BJ (cell line): ENCODE measurements at regions not wholly inside any gene's neighbourhood (a gene's known extent, or its start where the extent isn't known, plus 50 kb on each side); places are given as distances from the start of the nearest gene placed in this dataset.
"Not testable (repeated sequence)": the region's sequence is repeated elsewhere in the genome, so short reads cannot be mapped to it uniquely, and the experiment has no call there.

Source experiments
- CTCF ChIA-PET: fragments of 350-600 bp; formaldehyde crosslinking; extraction: SDS; loops from one replicate; lab custom pipeline; 2021; ENCODE audit warnings: antibody characterized with exemption, inconsistent platforms; lab: Yijun Ruan, JAX
- POLR2A ChIA-PET: fragments of 300-600 bp; sonication (Branson Sonifier 250); formaldehyde crosslinking; extraction: SDS; loops from one replicate; lab custom pipeline; 2021; ENCODE audit warnings: antibody characterized with exemption; lab: Charles Lee
- DNase-seq: peaks from one replicate; pipeline ENCODE4 v3.0.0-alpha.2; 2011; ENCODE audit warnings: low read depth
- H3K27me3 ChIP-seq: 2 replicates; pipeline ENCODE4 v1.6.0; 2011; ENCODE audit warnings: low read length; ENCODE audit not compliant: control insufficient read depth, insufficient read depth
- H3K36me3 ChIP-seq: 2 replicates; pipeline ENCODE4 v1.5.1; 2011; ENCODE audit warnings: low read length; ENCODE audit not compliant: control insufficient read depth, insufficient read depth
- H3K4me3 ChIP-seq: 2 replicates; pipeline ENCODE4 v1.5.1; 2011; ENCODE audit warnings: low read depth, mild to moderate bottlenecking, control low read depth, low read length
- TF ChIP-seq, protein P1 (sequence below): IDR thresholded peaks from 2 replicates; pipeline ENCODE4 v1.5.1; 2011; ENCODE audit warnings: low read depth, mild to moderate bottlenecking, control low read depth, inconsistent platforms, low read length, moderate library complexity; ENCODE audit not compliant: insufficient read depth

DNA sequence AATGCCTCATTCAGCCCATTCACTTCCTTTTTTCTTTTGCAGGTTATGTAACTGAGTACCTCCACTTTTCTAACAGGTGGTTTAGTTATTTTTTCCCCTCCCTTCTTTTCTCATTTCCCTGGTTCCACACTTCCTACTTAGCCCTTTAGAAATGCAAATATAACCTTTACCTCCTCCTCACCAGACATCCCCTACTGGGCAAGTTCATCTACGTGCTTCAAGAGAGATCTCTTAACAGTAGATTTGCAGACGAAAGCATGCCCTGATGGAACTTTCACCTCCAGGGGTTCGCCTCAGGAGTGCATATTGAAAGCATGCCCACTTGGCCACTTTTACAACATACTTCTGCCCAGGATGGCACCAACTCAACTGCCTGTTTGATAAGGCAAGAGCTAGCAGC is 314.1 kb upstream of the LRRC3B start:
- TF ChIP-seq, protein P1, sequence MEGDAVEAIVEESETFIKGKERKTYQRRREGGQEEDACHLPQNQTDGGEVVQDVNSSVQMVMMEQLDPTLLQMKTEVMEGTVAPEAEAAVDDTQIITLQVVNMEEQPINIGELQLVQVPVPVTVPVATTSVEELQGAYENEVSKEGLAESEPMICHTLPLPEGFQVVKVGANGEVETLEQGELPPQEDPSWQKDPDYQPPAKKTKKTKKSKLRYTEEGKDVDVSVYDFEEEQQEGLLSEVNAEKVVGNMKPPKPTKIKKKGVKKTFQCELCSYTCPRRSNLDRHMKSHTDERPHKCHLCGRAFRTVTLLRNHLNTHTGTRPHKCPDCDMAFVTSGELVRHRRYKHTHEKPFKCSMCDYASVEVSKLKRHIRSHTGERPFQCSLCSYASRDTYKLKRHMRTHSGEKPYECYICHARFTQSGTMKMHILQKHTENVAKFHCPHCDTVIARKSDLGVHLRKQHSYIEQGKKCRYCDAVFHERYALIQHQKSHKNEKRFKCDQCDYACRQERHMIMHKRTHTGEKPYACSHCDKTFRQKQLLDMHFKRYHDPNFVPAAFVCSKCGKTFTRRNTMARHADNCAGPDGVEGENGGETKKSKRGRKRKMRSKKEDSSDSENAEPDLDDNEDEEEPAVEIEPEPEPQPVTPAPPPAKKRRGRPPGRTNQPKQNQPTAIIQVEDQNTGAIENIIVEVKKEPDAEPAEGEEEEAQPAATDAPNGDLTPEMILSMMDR: no peak
- H3K27me3 ChIP-seq: no peaks in the 10 kb centered on the region
- H3K4me3 ChIP-seq: no peak overlapping the region
- H3K36me3 ChIP-seq: no peaks in the 10 kb centered on the region
- DNase-seq: no peak
- CTCF ChIA-PET: no interaction called here
- POLR2A ChIA-PET: no interaction called here

DNA sequence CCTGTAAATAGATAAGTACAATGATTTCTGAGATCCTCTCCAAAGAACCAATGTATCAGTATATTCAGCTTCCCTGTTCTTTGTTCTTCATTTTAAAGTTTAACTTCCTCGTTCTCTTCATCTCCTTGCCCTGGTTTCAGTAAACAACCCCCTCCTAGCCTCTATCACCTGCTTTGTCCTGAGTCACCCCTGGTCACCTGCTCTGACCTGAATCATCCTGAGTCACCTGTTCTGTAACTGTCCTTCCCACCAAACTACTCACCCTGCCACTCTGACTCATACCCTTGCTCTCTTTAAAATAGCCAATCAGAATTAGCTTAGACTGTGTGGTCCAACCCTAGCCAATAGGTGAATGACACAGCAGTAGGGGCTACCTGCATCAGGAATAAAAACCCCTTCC is 313.0 kb upstream of the LRRC3B start:
- POLR2A ChIA-PET: not testable (repeated sequence)

DNA sequence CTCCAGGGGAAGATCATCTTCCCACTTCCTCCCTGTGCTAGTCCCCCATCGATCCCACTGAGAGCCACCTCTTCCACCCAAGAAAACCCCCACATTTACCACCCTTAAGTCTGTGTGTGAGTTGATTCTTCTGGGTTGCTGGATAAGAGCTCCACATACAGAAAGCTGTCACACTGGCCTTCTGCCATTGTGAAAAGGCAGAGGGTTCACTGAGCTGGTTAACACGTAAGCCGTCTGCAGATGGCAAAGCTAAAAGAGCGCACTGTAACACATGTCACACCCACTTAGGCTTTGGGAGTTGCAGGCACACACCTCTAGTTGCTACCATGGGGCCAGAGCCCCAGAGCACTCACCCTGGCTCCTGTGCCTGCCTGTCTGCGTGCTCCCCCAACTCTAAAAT is 309.8 kb upstream of the LRRC3B start:
- Histone ChIP-seq H3K36me3 (no peaks in the 10 kb centered on the region), H3K4me3 (no peak overlapping the region), H3K27me3 (no peaks in the 10 kb centered on the region)
- TF ChIP-seq, protein P1: no peak
- ChIA-PET CTCF (no interaction called here), POLR2A (no interaction called here)
- no peak for DNase-seq

More for the DNA sequence above, 313.0 kb upstream of the LRRC3B start:
- H3K36me3 ChIP-seq, CTCF ChIA-PET, H3K4me3 ChIP-seq, H3K27me3 ChIP-seq, DNase-seq: not testable (repeated sequence)

DNA sequence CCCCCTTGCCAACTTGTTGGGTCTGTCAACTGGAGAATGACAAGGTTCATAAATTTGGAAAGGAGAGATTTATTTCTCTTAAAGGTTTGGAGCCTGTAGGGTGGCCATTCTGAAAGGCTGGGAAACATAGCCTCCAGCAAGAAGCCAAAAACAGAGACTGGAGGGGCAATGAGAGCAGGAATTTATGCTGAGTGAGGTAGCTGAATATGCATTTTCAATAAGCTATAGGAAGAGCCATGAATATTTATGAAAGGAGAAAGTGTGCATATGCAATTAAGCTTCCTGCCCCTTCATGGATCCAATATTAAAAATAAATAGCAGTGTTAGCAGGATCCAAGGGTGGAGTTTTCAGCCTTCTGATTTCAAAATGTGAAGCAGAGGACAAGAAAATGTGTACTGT is 306.1 kb upstream of the LRRC3B start:
- ChIA-PET CTCF (no interaction called here), POLR2A (no interaction called here)
- Histone ChIP-seq H3K36me3 (no peaks in the 10 kb centered on the region), H3K27me3 (no peaks in the 10 kb centered on the region), H3K4me3 (no peak overlapping the region)
- no peak for DNase-seq
- TF ChIP-seq, protein P1: no peak

DNA sequence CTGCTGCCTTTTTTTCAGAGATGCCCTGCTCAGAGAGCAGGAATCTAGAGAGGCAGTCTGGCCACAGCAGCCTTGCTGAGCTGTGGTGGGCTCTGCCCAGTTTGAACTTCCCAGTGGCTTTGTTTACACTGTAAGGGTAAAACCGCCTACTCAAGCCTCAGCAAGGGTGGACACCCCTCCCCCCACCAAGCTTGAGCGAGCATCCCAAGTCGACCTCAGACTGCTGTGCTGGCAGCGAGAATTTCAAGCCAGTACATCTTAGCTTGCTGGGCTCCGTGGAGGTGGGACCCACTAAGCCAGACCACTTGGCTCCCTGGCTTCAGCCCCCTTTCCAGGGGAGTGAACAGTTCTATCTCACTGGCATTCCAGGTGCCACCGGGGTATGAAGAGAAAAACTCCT is 298.8 kb upstream of the LRRC3B start:
- POLR2A ChIA-PET: not testable (repeated sequence)

DNA sequence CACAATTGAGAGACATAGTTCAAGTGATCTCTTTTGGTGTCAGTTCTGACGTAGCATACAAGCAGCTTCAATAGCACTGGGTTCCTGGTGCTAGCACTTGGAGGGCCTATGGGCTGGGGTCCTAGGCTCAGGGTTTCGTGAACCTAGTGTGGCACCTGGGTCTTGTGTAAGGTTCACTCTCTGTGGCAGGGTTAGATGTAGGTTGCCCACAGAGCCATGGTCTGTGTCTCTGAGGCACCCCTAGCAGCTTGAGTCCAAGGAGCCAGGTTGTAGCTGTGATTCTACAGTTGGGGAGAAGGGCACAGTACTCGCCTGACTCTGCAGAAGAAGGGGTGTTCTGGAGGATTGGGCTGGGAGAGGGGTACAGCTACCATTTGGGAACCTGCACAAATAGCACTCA is 282.6 kb upstream of the LRRC3B start:
- DNase-seq: no peak
- no peaks in the 10 kb centered on the region for H3K27me3 ChIP-seq
- no peak overlapping the region for H3K4me3 ChIP-seq
- no peaks in the 10 kb centered on the region for H3K36me3 ChIP-seq
- CTCF ChIA-PET: no interaction called here
- TF ChIP-seq, protein P1: no peak
- POLR2A ChIA-PET: no interaction called here

More for the DNA sequence above, 298.8 kb upstream of the LRRC3B start:
- H3K27me3 ChIP-seq, CTCF ChIA-PET, H3K36me3 ChIP-seq, H3K4me3 ChIP-seq, DNase-seq: not testable (repeated sequence)
